Psoas muscle (tissue), 7 donors: ENCODE measurements at regions not wholly inside any gene's neighbourhood (a gene's known extent, or its start where the extent isn't known, plus 50 kb on each side); places are given as distances from the start of the nearest gene placed in this dataset.

ENCODE experiments used
- ATAC-seq, 4 donors: fragments of 200-7000 bp; cut with Tn5 transposase; one replicate each; pipeline ENCODE4 v1.9.1; 2020; ENCODE audit warnings: moderate library complexity in 3 of 4, mild to moderate bottlenecking in 2 of 4
- DNase-seq, 2 donors: peaks; one replicate each; pipeline ENCODE4 v3.0.0-alpha.2; 2020
- H3K27ac ChIP-seq: fragments of 200-600 bp; one replicate; pipeline ENCODE4 v1.8.0; 2022
- H3K27me3 ChIP-seq, 3 donors: fragments of 200-600 bp in 1 of 3; one replicate each; pipeline versions ENCODE4 v1.6.1 to v1.8.0; 2013 to 2022; ENCODE audit warnings: low read length in 2 of 3, mild to moderate bottlenecking in 2 of 3, moderate library complexity in 1 of 3; ENCODE audit not compliant: insufficient read depth in 3 of 3
- H3K36me3 ChIP-seq, 2 donors: fragments of 200-600 bp in 1 of 2; one replicate each; pipeline versions ENCODE4 v1.6.1 to v1.8.0; 2013 to 2022; ENCODE audit warnings: low read depth in 1 of 2, mild to moderate bottlenecking in 1 of 2, moderate library complexity in 1 of 2; ENCODE audit not compliant: insufficient read depth in 1 of 2
- H3K4me1 ChIP-seq: fragments of 200-600 bp; one replicate; pipeline ENCODE4 v1.8.0; 2022
- H3K4me3 ChIP-seq: fragments of 200-600 bp; one replicate; pipeline ENCODE4 v1.8.0; 2022; ENCODE audit warnings: mild to moderate bottlenecking
- H3K9me3 ChIP-seq: fragments of 200-600 bp; one replicate; pipeline ENCODE4 v1.8.0; 2022
- CTCF ChIP-seq: fragments of 200-600 bp; IDR thresholded peaks from one replicate; pipeline ENCODE4 v1.8.0; 2022; ENCODE audit warnings: antibody characterized with exemption
- WGBS, 3 donors: extraction: QIAGEN DNeasy Blood & Tissue Kit; methylation state at CpG; one replicate each; pipeline versions ENCODE4 v1.1.6 to v1.1.7; 2013; 5-methylcytosine and 5-hydroxymethylcytosine counted together
- intact Hi-C, 2 donors: fragments of 100-400 bp; cut with DNase I; formaldehyde crosslinking; loops; one replicate each; pipeline versions ENCODE4 v1.11.0 to v1.14.2; 2022
- donor health status: healthy with polysubstance abuse.
- donor health status: DM: no; HTN: no; CAD: no; lungs with moderate emphysema.
- donor health status: Bipolar disorder and iron deficiency.
- donor health status: healthy.
- donor health status: DM: yes; HTN: yes; CAD: no.
- donor health status: DM: no; HTN: no; CAD: no.
- donor health status: DM: yes; HTN: yes; CAD: no.

GRCh38 chr16:61471023-61471422 lies 565.2 kb downstream of the CDH8 start:
- Histone ChIP-seq H3K27me3 (no peaks in the 10 kb centered on the region), H3K4me3 (no peak overlapping the region), H3K36me3 (no peaks in the 10 kb centered on the region), H3K27ac (no peak overlapping the region), H3K4me1 (no peaks in the 10 kb centered on the region), H3K9me3 (no peaks in the 10 kb centered on the region)
- no peak for TF ChIP-seq CTCF
- ATAC-seq: no peak
- DNase-seq: no peak
- intact Hi-C loops: no loop called here
- WGBS, 3 donors: 57 to 75% (median 59%) methylated on average over 2 of the region's 2 CpGs

- no peak for DNase-seq
- ATAC-seq: no peak
Observed at GRCh38 chr16:61465285-61465684, 571.0 kb downstream of the CDH8 start.

GRCh38 chr16:61460020-61460419 lies 576.2 kb downstream of the CDH8 start:
- WGBS, 3 donors: 70 to 75% (median 75%) methylated on average over 3 of the region's 3 CpGs
- Histone ChIP-seq H3K27ac (no peak overlapping the region), H3K4me1 (no peaks in the 10 kb centered on the region), H3K36me3 (no peaks in the 10 kb centered on the region), H3K27me3 (no peaks in the 10 kb centered on the region), H3K4me3 (no peak overlapping the region), H3K9me3 (peaks cover 9% of the 10 kb centered on the region)
- DNase-seq (no peak), ATAC-seq (no peak)
- intact Hi-C loops: no loop called here
- TF ChIP-seq CTCF: no peak

More at GRCh38 chr16:61465285-61465684, 571.0 kb downstream of the CDH8 start:
- intact Hi-C loops: no loop called here
- WGBS, 3 donors: 68 to 87% (median 83%) methylated on average over 3 of the region's 3 CpGs
- Histone ChIP-seq H3K4me3 (no peak overlapping the region), H3K36me3 (no peaks in the 10 kb centered on the region), H3K4me1 (no peaks in the 10 kb centered on the region), H3K27ac (no peak overlapping the region), H3K9me3 (peaks cover 7% of the 10 kb centered on the region), H3K27me3 (no peaks in the 10 kb centered on the region)
- no peak for TF ChIP-seq CTCF

- ATAC-seq: no peak
- H3K4me3 ChIP-seq: no peak overlapping the region
- no peak for DNase-seq
- intact Hi-C loops: no loop called here
- H3K36me3 ChIP-seq: no peaks in the 10 kb centered on the region
- no peaks in the 10 kb centered on the region for H3K4me1 ChIP-seq
- H3K27me3 ChIP-seq: no peaks in the 10 kb centered on the region
- WGBS, 3 donors: 53 to 62% (median 59%) methylated on average over 2 of the region's 2 CpGs
- no peak overlapping the region for H3K27ac ChIP-seq
- H3K9me3 ChIP-seq: no peaks in the 10 kb centered on the region
- no peak for TF ChIP-seq CTCF
Observed at GRCh38 chr16:61435346-61435745, 600.9 kb downstream of the CDH8 start.

- WGBS, 3 donors: 41 to 53% (median 42%) methylated on average over 4 of the region's 4 CpGs
- DNase-seq (no peak), ATAC-seq (no peak)
- Histone ChIP-seq H3K36me3 (no peaks in the 10 kb centered on the region), H3K27me3 (no peaks in the 10 kb centered on the region), H3K9me3 (no peaks in the 10 kb centered on the region), H3K27ac (no peak overlapping the region), H3K4me3 (no peak overlapping the region), H3K4me1 (no peaks in the 10 kb centered on the region)
- intact Hi-C loops: no loop called here
- no peak for TF ChIP-seq CTCF
Observed at GRCh38 chr16:61432421-61432820, 603.8 kb downstream of the CDH8 start.
